ENCODE measurements at regions not wholly inside any gene's neighbourhood (a gene's known extent, or its start where the extent isn't known, plus 50 kb on each side); places are given as distances from the start of the nearest gene placed in this dataset.
"Not testable (repeated sequence)": the region's sequence is repeated elsewhere in the genome, so short reads cannot be mapped to it uniquely, and the experiment has no call there.

DNA sequence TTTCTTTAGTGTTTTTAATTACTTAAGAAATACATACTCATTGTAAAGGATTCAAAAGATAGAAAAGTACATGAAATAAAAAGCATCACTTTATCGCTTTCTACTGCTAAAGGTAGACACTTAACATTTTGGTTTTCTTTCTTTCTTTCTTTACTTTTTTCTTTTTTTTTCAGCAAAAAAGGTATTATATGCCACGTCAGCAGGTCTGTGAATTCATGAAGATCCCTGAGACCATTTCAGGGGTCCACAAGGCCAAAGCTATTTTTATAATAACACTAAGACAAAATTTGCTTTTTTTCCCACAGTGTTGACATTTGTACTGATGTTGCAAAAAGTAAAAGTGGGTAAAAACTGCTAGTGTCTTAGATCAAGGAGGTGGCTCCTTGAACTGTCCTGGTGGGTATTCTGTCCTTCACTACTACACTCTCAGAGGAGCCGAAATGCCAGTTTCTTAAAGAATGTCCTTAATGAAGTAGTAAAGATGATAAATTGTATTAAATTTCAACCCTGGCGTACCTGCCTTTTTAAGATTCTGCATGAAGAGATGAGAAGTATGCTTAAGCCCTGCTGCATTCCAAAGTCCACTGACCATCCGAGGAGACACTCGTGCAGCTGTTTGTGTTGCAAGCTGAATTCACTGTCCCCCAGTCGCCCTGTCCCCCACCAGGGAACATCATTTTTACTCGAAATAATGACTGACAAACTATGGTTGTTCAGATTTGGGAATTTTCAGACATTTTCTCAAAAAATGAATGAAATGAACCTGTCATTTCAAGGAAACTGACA lies 106.7 kb upstream of the PIAS1 start:
- H3K4ac ChIP-seq (ENCODE audit: low read depth in 1 of 2, low read length in 2 of 2): no peak overlapping the region
- no peaks in the 10 kb centered on the region for H3K27me3 ChIP-seq (ENCODE audit: control insufficient read depth in 1 of 2, insufficient read depth in 1 of 2, low read length in 2 of 2)
- no peak overlapping the region for H3K27ac ChIP-seq (ENCODE audit: low read length, poor library complexity, severe bottlenecking)
- no peak overlapping the region for H2BK15ac ChIP-seq (ENCODE audit: low read depth, poor library complexity, severe bottlenecking)
- H3K4me2 ChIP-seq (ENCODE audit: low read length, poor library complexity, severe bottlenecking): no peak overlapping the region
- H3K79me1 ChIP-seq (replicated peaks; ENCODE audit: low read length, poor library complexity, severe bottlenecking): no peaks in the 10 kb centered on the region
- H4K91ac ChIP-seq (ENCODE audit: low read length): no peak overlapping the region
- no peak overlapping the region for H3K18ac ChIP-seq (ENCODE audit: low read depth in 1 of 2, low read length in 2 of 2)
- no peaks in the 10 kb centered on the region for H3K36me3 ChIP-seq (ENCODE audit: control insufficient read depth in 1 of 2, insufficient read depth in 2 of 2, low read depth in 1 of 2, low read length in 2 of 2)
- H2AFZ ChIP-seq (ENCODE audit: low read depth, low read length): no peak overlapping the region
- H2BK12ac ChIP-seq (ENCODE audit: low read length in 2 of 2): no peak overlapping the region
- H2BK120ac ChIP-seq (ENCODE audit: low read depth, low read length): no peak overlapping the region
- H2BK5ac ChIP-seq (ENCODE audit: low read depth, low read length, poor library complexity, severe bottlenecking): no peak overlapping the region
- no peak overlapping the region for H2AK5ac ChIP-seq (ENCODE audit: low read length, severe bottlenecking)
- H3K4me1 ChIP-seq (ENCODE audit: control insufficient read depth, insufficient read depth, low read depth, low read length): peaks cover 2% of the 10 kb centered on the region
- no peak for DNase-seq
- no peak overlapping the region for H3K23ac ChIP-seq (ENCODE audit: low read length in 2 of 2)
- H3K4me3 ChIP-seq (ENCODE audit: insufficient read depth in 1 of 2, low read depth in 1 of 2, low read length in 2 of 2): no peak overlapping the region
- H4K8ac ChIP-seq (ENCODE audit: low read length): no peak overlapping the region
- no peak overlapping the region for H3K14ac ChIP-seq (ENCODE audit: low read length in 2 of 2)
- 97% methylated on average over 6 of the region's 8 CpGs for WGBS
- H3K9me3 ChIP-seq (ENCODE audit: control insufficient read depth, low read length): no peaks in the 10 kb centered on the region
- no peak overlapping the region for H3K9ac ChIP-seq (ENCODE audit: low read length)

- no peak overlapping the region for H3K4me3 ChIP-seq (ENCODE audit: insufficient read depth in 1 of 2, low read depth in 1 of 2, low read length in 2 of 2)
- peaks cover 2% of the 10 kb centered on the region for H3K4me1 ChIP-seq (ENCODE audit: control insufficient read depth, insufficient read depth, low read depth, low read length)
- no peak overlapping the region for H4K8ac ChIP-seq (ENCODE audit: low read length)
- H2BK5ac ChIP-seq (ENCODE audit: low read depth, low read length, poor library complexity, severe bottlenecking): no peak overlapping the region
- no peak overlapping the region for H2AFZ ChIP-seq (ENCODE audit: low read depth, low read length)
- no peak overlapping the region for H2BK15ac ChIP-seq (ENCODE audit: low read depth, poor library complexity, severe bottlenecking)
- H2BK12ac ChIP-seq (ENCODE audit: low read length in 2 of 2): no peak overlapping the region
- no peak overlapping the region for H2AK5ac ChIP-seq (ENCODE audit: low read length, severe bottlenecking)
- H3K36me3 ChIP-seq (ENCODE audit: control insufficient read depth in 1 of 2, insufficient read depth in 2 of 2, low read depth in 1 of 2, low read length in 2 of 2): no peaks in the 10 kb centered on the region
- no peaks in the 10 kb centered on the region for H3K9me3 ChIP-seq (ENCODE audit: control insufficient read depth, low read length)
- no peak overlapping the region for H3K27ac ChIP-seq (ENCODE audit: low read length, poor library complexity, severe bottlenecking)
- no peak overlapping the region for H3K23ac ChIP-seq (ENCODE audit: low read length in 2 of 2)
- no CpG with 5 or more reads among the region's 2 CpGs for WGBS
- no peak overlapping the region for H3K4me2 ChIP-seq (ENCODE audit: low read length, poor library complexity, severe bottlenecking)
- H3K4ac ChIP-seq (ENCODE audit: low read depth in 1 of 2, low read length in 2 of 2): no peak overlapping the region
- H2BK120ac ChIP-seq (ENCODE audit: low read depth, low read length): no peak overlapping the region
- H3K9ac ChIP-seq (ENCODE audit: low read length): no peak overlapping the region
- H3K14ac ChIP-seq (ENCODE audit: low read length in 2 of 2): no peak overlapping the region
- no peak overlapping the region for H3K18ac ChIP-seq (ENCODE audit: low read depth in 1 of 2, low read length in 2 of 2)
- no peak overlapping the region for H4K91ac ChIP-seq (ENCODE audit: low read length)
- no peaks in the 10 kb centered on the region for H3K27me3 ChIP-seq (ENCODE audit: control insufficient read depth in 1 of 2, insufficient read depth in 1 of 2, low read length in 2 of 2)
- no peak for DNase-seq
- no peaks in the 10 kb centered on the region for H3K79me1 ChIP-seq (replicated peaks; ENCODE audit: low read length, poor library complexity, severe bottlenecking)
Observed at GRCh38 chr15:67948215-67948614, 105.9 kb upstream of the PIAS1 start.

GRCh38 chr15:67951187-67951586 lies 102.9 kb upstream of the PIAS1 start:
- H4K8ac ChIP-seq (ENCODE audit: low read length); H3K4me3 ChIP-seq (ENCODE audit: insufficient read depth in 1 of 2, low read depth in 1 of 2, low read length in 2 of 2); H2BK5ac ChIP-seq (ENCODE audit: low read depth, low read length, poor library complexity, severe bottlenecking); H3K79me1 ChIP-seq (replicated peaks; ENCODE audit: low read length, poor library complexity, severe bottlenecking); H3K27me3 ChIP-seq (ENCODE audit: control insufficient read depth in 1 of 2, insufficient read depth in 1 of 2, low read length in 2 of 2); H3K9ac ChIP-seq (ENCODE audit: low read length); H2AFZ ChIP-seq (ENCODE audit: low read depth, low read length); H2BK15ac ChIP-seq (ENCODE audit: low read depth, poor library complexity, severe bottlenecking); H3K4me2 ChIP-seq (ENCODE audit: low read length, poor library complexity, severe bottlenecking); H2BK12ac ChIP-seq (ENCODE audit: low read length in 2 of 2); H3K14ac ChIP-seq (ENCODE audit: low read length in 2 of 2); DNase-seq; H3K18ac ChIP-seq (ENCODE audit: low read depth in 1 of 2, low read length in 2 of 2); H3K4ac ChIP-seq (ENCODE audit: low read depth in 1 of 2, low read length in 2 of 2); H3K23ac ChIP-seq (ENCODE audit: low read length in 2 of 2); H2AK5ac ChIP-seq (ENCODE audit: low read length, severe bottlenecking); H4K91ac ChIP-seq (ENCODE audit: low read length); H3K36me3 ChIP-seq (ENCODE audit: control insufficient read depth in 1 of 2, insufficient read depth in 2 of 2, low read depth in 1 of 2, low read length in 2 of 2); H2BK120ac ChIP-seq (ENCODE audit: low read depth, low read length); H3K4me1 ChIP-seq (ENCODE audit: control insufficient read depth, insufficient read depth, low read depth, low read length); H3K27ac ChIP-seq (ENCODE audit: low read length, poor library complexity, severe bottlenecking); H3K9me3 ChIP-seq (ENCODE audit: control insufficient read depth, low read length): not testable (repeated sequence)
- 100% methylated on average over 2 of the region's 3 CpGs for WGBS

DNA sequence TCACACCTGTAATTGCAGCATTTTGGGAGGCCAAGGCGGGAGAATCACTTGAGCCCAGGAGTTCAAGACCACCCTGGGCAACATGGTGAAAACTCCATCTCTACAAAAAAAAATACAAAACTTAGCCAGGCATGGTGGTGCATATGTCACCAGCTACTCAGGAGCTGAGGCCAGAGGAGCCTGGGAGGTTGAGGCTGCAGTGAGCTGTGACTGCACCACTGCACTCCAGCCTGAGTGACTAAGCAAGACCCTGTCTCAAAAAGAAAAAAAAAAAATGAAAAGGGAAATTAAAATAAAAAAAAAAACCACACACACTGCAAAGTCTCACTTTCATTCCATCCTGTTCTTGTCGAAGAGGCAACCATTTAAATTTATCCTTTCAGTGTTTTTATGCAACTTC lies 100.8 kb upstream of the PIAS1 start:
- no peak overlapping the region for H2AK5ac ChIP-seq (ENCODE audit: low read length, severe bottlenecking)
- DNase-seq: no peak
- no peak overlapping the region for H3K9ac ChIP-seq (ENCODE audit: low read length)
- H3K18ac ChIP-seq (ENCODE audit: low read depth in 1 of 2, low read length in 2 of 2): no peak overlapping the region
- H2AFZ ChIP-seq (ENCODE audit: low read depth, low read length): no peak overlapping the region
- H3K27me3 ChIP-seq (ENCODE audit: control insufficient read depth in 1 of 2, insufficient read depth in 1 of 2, low read length in 2 of 2): peaks cover 0 to 2% of the 10 kb centered on the region in 2 experiments
- H3K79me1 ChIP-seq (replicated peaks; ENCODE audit: low read length, poor library complexity, severe bottlenecking): no peaks in the 10 kb centered on the region
- H2BK5ac ChIP-seq (ENCODE audit: low read depth, low read length, poor library complexity, severe bottlenecking): no peak overlapping the region
- H2BK120ac ChIP-seq (ENCODE audit: low read depth, low read length): peak overlapping the region; percentile 5
- H3K14ac ChIP-seq (ENCODE audit: low read length in 2 of 2): no peak overlapping the region
- H3K27ac ChIP-seq (ENCODE audit: low read length, poor library complexity, severe bottlenecking): no peak overlapping the region
- no peaks in the 10 kb centered on the region for H3K4me1 ChIP-seq (ENCODE audit: control insufficient read depth, insufficient read depth, low read depth, low read length)
- H3K4me2 ChIP-seq (ENCODE audit: low read length, poor library complexity, severe bottlenecking): no peak overlapping the region
- H4K91ac ChIP-seq (ENCODE audit: low read length): no peak overlapping the region
- no peak overlapping the region for H3K23ac ChIP-seq (ENCODE audit: low read length in 2 of 2)
- no peak overlapping the region for H4K8ac ChIP-seq (ENCODE audit: low read length)
- H2BK12ac ChIP-seq (ENCODE audit: low read length in 2 of 2): no peak overlapping the region
- H3K4ac ChIP-seq (ENCODE audit: low read depth in 1 of 2, low read length in 2 of 2): no peak overlapping the region
- no peak overlapping the region for H2BK15ac ChIP-seq (ENCODE audit: low read depth, poor library complexity, severe bottlenecking)
- H3K4me3 ChIP-seq (ENCODE audit: insufficient read depth in 1 of 2, low read depth in 1 of 2, low read length in 2 of 2): no peak overlapping the region
- H3K36me3 ChIP-seq (ENCODE audit: control insufficient read depth in 1 of 2, insufficient read depth in 2 of 2, low read depth in 1 of 2, low read length in 2 of 2): no peaks in the 10 kb centered on the region
- 91% methylated on average over 2 of the region's 2 CpGs for WGBS
- no peaks in the 10 kb centered on the region for H3K9me3 ChIP-seq (ENCODE audit: control insufficient read depth, low read length)

All from mesenchymal stem cell (in vitro differentiated cells and primary cell).